ENCODE measurements at regions not wholly inside any gene's neighbourhood (a gene's known extent, or its start where the extent isn't known, plus 50 kb on each side); places are given as distances from the start of the nearest gene placed in this dataset.

- H3K9ac ChIP-seq (ENCODE audit: insufficient read depth, low read length): no peak overlapping the region
- H3K9me3 ChIP-seq (ENCODE audit: control insufficient read depth, insufficient read depth, low read depth, low read length): no peaks in the 10 kb centered on the region
- DNase-seq (ENCODE audit: low read depth in 2 of 2): no peak
- no peak overlapping the region for H3K4me2 ChIP-seq (ENCODE audit: extremely low read depth, insufficient read depth, low read length)
- no peaks in the 10 kb centered on the region for H4K20me1 ChIP-seq (ENCODE audit: control insufficient read depth, extremely low read depth, insufficient read depth, low read length)
- H3K4me3 ChIP-seq (replicated peaks in 1 of 4; ENCODE audit: control extremely low read depth in 1 of 4, insufficient read depth in 1 of 4, low read depth in 3 of 4, low read length in 4 of 4): no peak overlapping the region
- no peaks in the 10 kb centered on the region for H3K36me3 ChIP-seq (ENCODE audit: control insufficient read depth, insufficient read depth, low read length)
- TF ChIP-seq EZH2 (IDR thresholded peaks at IDR 0.05; ENCODE audit: low read length, missing control alignments) (no peak), CTCF (conservative IDR thresholded peaks at IDR 0.05 in 1 of 2, IDR thresholded peaks at IDR 0.05 in 1 of 2; ENCODE audit: low read depth in 1 of 2, low read length in 2 of 2) (no peak)
- no peaks in the 10 kb centered on the region for H3K79me2 ChIP-seq (ENCODE audit: control insufficient read depth, insufficient read depth, low read length)
- no peaks in the 10 kb centered on the region for H3K27me3 ChIP-seq (ENCODE audit: control insufficient read depth, insufficient read depth, low read length)
- H3K4me1 ChIP-seq (ENCODE audit: control insufficient read depth, extremely low read depth, insufficient read depth, low read length): no peaks in the 10 kb centered on the region
- no peak overlapping the region for H2AFZ ChIP-seq (ENCODE audit: low read length)
- H3K27ac ChIP-seq (ENCODE audit: insufficient read depth, low read length): no peak overlapping the region
These were observed 512.4 kb downstream of the CD83 start for GRCh38 chr6:14630016-14630415.

GRCh38 chr6:14633479-14633878 is 515.9 kb downstream of the CD83 start:
- Histone ChIP-seq H3K79me2 (ENCODE audit: control insufficient read depth, insufficient read depth, low read length) (no peaks in the 10 kb centered on the region), H3K4me1 (ENCODE audit: control insufficient read depth, extremely low read depth, insufficient read depth, low read length) (no peaks in the 10 kb centered on the region), H3K4me3 (replicated peaks in 1 of 4; ENCODE audit: control extremely low read depth in 1 of 4, insufficient read depth in 1 of 4, low read depth in 3 of 4, low read length in 4 of 4) (no peak overlapping the region), H3K9me3 (ENCODE audit: control insufficient read depth, insufficient read depth, low read depth, low read length) (no peaks in the 10 kb centered on the region), H3K27ac (ENCODE audit: insufficient read depth, low read length) (no peak overlapping the region), H2AFZ (ENCODE audit: low read length) (no peak overlapping the region), H3K36me3 (ENCODE audit: control insufficient read depth, insufficient read depth, low read length) (no peaks in the 10 kb centered on the region), H3K9ac (ENCODE audit: insufficient read depth, low read length) (no peak overlapping the region), H4K20me1 (ENCODE audit: control insufficient read depth, extremely low read depth, insufficient read depth, low read length) (no peaks in the 10 kb centered on the region), H3K4me2 (ENCODE audit: extremely low read depth, insufficient read depth, low read length) (no peak overlapping the region), H3K27me3 (ENCODE audit: control insufficient read depth, insufficient read depth, low read length) (no peaks in the 10 kb centered on the region)
- TF ChIP-seq CTCF (conservative IDR thresholded peaks at IDR 0.05 in 1 of 2, IDR thresholded peaks at IDR 0.05 in 1 of 2; ENCODE audit: low read depth in 1 of 2, low read length in 2 of 2): no peak
- TF ChIP-seq EZH2 (IDR thresholded peaks at IDR 0.05; ENCODE audit: low read length, missing control alignments): no peak
- DNase-seq (ENCODE audit: low read depth in 2 of 2): no peak

GRCh38 chr6:14634072-14634471 is 516.5 kb downstream of the CD83 start:
- H4K20me1 ChIP-seq (ENCODE audit: control insufficient read depth, extremely low read depth, insufficient read depth, low read length): no peaks in the 10 kb centered on the region

More at GRCh38 chr6:14634072-14634471, 516.5 kb downstream of the CD83 start:
- TF ChIP-seq CTCF (conservative IDR thresholded peaks at IDR 0.05 in 1 of 2, IDR thresholded peaks at IDR 0.05 in 1 of 2; ENCODE audit: low read depth in 1 of 2, low read length in 2 of 2) (no peak), EZH2 (IDR thresholded peaks at IDR 0.05; ENCODE audit: low read length, missing control alignments) (no peak)
- Histone ChIP-seq H3K4me1 (ENCODE audit: control insufficient read depth, extremely low read depth, insufficient read depth, low read length) (peaks cover under 1% of the 10 kb centered on the region), H3K9ac (ENCODE audit: insufficient read depth, low read length) (no peak overlapping the region), H3K79me2 (ENCODE audit: control insufficient read depth, insufficient read depth, low read length) (no peaks in the 10 kb centered on the region), H3K9me3 (ENCODE audit: control insufficient read depth, insufficient read depth, low read depth, low read length) (no peaks in the 10 kb centered on the region), H3K36me3 (ENCODE audit: control insufficient read depth, insufficient read depth, low read length) (no peaks in the 10 kb centered on the region), H3K27ac (ENCODE audit: insufficient read depth, low read length) (no peak overlapping the region), H2AFZ (ENCODE audit: low read length) (no peak overlapping the region), H3K27me3 (ENCODE audit: control insufficient read depth, insufficient read depth, low read length) (no peaks in the 10 kb centered on the region), H3K4me2 (ENCODE audit: extremely low read depth, insufficient read depth, low read length) (no peak overlapping the region), H3K4me3 (replicated peaks in 1 of 4; ENCODE audit: control extremely low read depth in 1 of 4, insufficient read depth in 1 of 4, low read depth in 3 of 4, low read length in 4 of 4) (no peak overlapping the region)
- DNase-seq (ENCODE audit: low read depth in 2 of 2): no peak
